ENCODE measurements at regions not wholly inside any gene's neighbourhood (a gene's known extent, or its start where the extent isn't known, plus 50 kb on each side); places are given as distances from the start of the nearest gene placed in this dataset.

GRCh38 chr12:11545484-11546330 is 103.8 kb upstream of the ETV6 start:
- TF ChIP-seq CTCF (conservative IDR thresholded peaks at IDR 0.05) = no peak
- no peak for TF ChIP-seq ZFX (IDR thresholded peaks at IDR 0.05)

Measured in C4-2B (cell line).